NB4 (cell line): ENCODE measurements at regions not wholly inside any gene's neighbourhood (a gene's known extent, or its start where the extent isn't known, plus 50 kb on each side); places are given as distances from the start of the nearest gene placed in this dataset.
"Not testable (repeated sequence)": the region's sequence is repeated elsewhere in the genome, so short reads cannot be mapped to it uniquely, and the experiment has no call there.

Experiments
- DNase-seq: peaks from one replicate; pipeline ENCODE4 v3.0.0; 2010; ENCODE audit warnings: low read depth
- H3K4me3 ChIP-seq: one replicate; pipeline ENCODE4 v1.5.1; 2011; ENCODE audit warnings: mild to moderate bottlenecking, low read depth, low read length, moderate library complexity
- CTCF ChIP-seq: IDR thresholded peaks from one replicate; pipeline ENCODE4 v1.5.1; 2012; ENCODE audit warnings: low read depth, low read length
- MAX ChIP-seq: IDR thresholded peaks from 2 replicates; pipeline ENCODE4 v1.6.1; 2011; ENCODE audit warnings: low read depth, low read length
- MYC ChIP-seq: IDR thresholded peaks from 2 replicates; pipeline ENCODE4 v1.6.1; 2011; ENCODE audit warnings: low read depth, low read length
- POLR2A ChIP-seq: IDR thresholded peaks from 2 replicates; pipeline ENCODE4 v1.6.1; 2011; ENCODE audit warnings: mild to moderate bottlenecking; ENCODE audit not compliant: insufficient read length; ENCODE audit errors: extremely low read depth

- TF ChIP-seq POLR2A (no peak), MAX (no peak), MYC (no peak), CTCF (no peak)
- DNase-seq, result no peak
- no peak overlapping the region for H3K4me3 ChIP-seq
Observed at GRCh38 chr14:62491146-62491545, 554.1 kb downstream of the KCNH5 start.

- TF ChIP-seq POLR2A, result no peak
- TF ChIP-seq MAX, result no peak
- H3K4me3 ChIP-seq, result no peak overlapping the region
- no peak for DNase-seq
Observed at GRCh38 chr14:62497708-62498107, 547.5 kb downstream of the KCNH5 start.

- no peak overlapping the region for H3K4me3 ChIP-seq
- TF ChIP-seq CTCF (no peak), MYC (no peak), POLR2A (no peak), MAX (no peak)
- DNase-seq, result no peak
Observed at GRCh38 chr14:62501021-62501750, 544.1 kb downstream of the KCNH5 start.

GRCh38 chr14:62505045-62505444 is 540.2 kb downstream of the KCNH5 start:
- TF ChIP-seq MAX, result no peak
- no peak for TF ChIP-seq MYC
- no peak for TF ChIP-seq POLR2A
- no peak for TF ChIP-seq CTCF
- no peak overlapping the region for H3K4me3 ChIP-seq
- no peak for DNase-seq

GRCh38 chr14:62521309-62521708 is 523.9 kb downstream of the KCNH5 start:
- not testable (repeated sequence) for H3K4me3 ChIP-seq, DNase-seq

- TF ChIP-seq POLR2A (no peak), MAX (no peak), CTCF (no peak), MYC (no peak)
Observed at GRCh38 chr14:62528296-62528695, 517.0 kb downstream of the KCNH5 start.

GRCh38 chr14:62532181-62532580 is 513.1 kb downstream of the KCNH5 start:
- DNase-seq, result no peak
- TF ChIP-seq POLR2A, result no peak
- TF ChIP-seq MYC, result no peak
- TF ChIP-seq CTCF, result no peak
- no peak for TF ChIP-seq MAX

More at GRCh38 chr14:62528296-62528695, 517.0 kb downstream of the KCNH5 start:
- H3K4me3 ChIP-seq, result no peak overlapping the region
- DNase-seq, result no peak

More at GRCh38 chr14:62532181-62532580, 513.1 kb downstream of the KCNH5 start:
- no peak overlapping the region for H3K4me3 ChIP-seq
